ENCODE measurements at regions not wholly inside any gene's neighbourhood (a gene's known extent, or its start where the extent isn't known, plus 50 kb on each side); places are given as distances from the start of the nearest gene placed in this dataset.

- no peak for TF ChIP-seq CTCF (IDR thresholded peaks at IDR 0.05)
Measured at GRCh38 chr7:125555916-125556315, 626.3 kb upstream of the POT1 start.

GRCh38 chr7:125551008-125551407, 621.4 kb upstream of the POT1 start:
- no peak for TF ChIP-seq CTCF (IDR thresholded peaks at IDR 0.05)

DNA sequence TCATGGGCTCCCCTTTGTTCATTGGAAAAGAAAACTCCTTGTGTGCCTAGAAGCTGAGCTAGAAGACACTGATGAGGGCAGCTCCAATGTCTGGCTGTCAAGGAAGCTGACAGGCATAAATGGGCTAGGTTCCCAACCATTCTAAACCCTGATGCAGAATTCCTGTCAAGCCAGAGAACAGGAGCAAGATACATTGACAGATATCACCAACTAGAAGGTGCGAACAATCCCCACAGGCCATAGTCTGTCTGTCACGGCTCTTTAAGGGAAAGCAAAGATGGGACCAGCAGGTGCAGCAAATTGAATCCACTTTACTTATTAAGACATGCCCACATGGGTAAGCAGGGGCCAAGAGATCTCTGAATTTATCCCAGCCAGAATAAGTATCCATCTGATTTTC, 617.9 kb upstream of the POT1 start:
- TF ChIP-seq CTCF (IDR thresholded peaks at IDR 0.05) = no peak

- no peak for TF ChIP-seq CTCF (IDR thresholded peaks at IDR 0.05)
Measured at GRCh38 chr7:125530553-125530952, 600.9 kb upstream of the POT1 start.

- no peak for TF ChIP-seq CTCF (IDR thresholded peaks at IDR 0.05)
Measured at GRCh38 chr7:125529249-125529648, 599.6 kb upstream of the POT1 start.

GRCh38 chr7:125526958-125527357, 597.3 kb upstream of the POT1 start:
- no peak for TF ChIP-seq CTCF (IDR thresholded peaks at IDR 0.05)

GRCh38 chr7:125526092-125526491, 596.5 kb upstream of the POT1 start:
- TF ChIP-seq CTCF (IDR thresholded peaks at IDR 0.05) = no peak

DNA sequence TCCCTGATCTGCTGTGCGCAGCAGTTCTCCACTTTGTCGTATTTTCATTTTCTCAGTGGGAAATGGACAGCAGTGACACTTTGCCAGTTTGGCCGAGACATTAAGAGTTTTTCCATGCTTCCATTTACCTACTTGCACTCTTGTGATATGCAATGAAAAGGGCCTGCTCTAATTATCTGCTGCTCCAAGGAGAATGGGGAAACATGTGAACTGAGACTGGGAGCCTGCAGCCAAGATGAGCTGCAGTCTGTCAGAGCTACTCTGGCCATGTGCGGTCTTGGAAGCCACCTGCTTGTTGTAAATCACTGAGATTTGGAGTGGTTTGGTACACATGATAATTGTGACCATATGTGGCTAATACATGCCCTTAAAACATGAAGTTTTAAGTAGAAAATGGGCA, 586.6 kb upstream of the POT1 start:
- TF ChIP-seq CTCF (IDR thresholded peaks at IDR 0.05) = no peak
